Endothelial cell of umbilical vein (primary cell): ENCODE measurements at regions not wholly inside any gene's neighbourhood (a gene's known extent, or its start where the extent isn't known, plus 50 kb on each side); places are given as distances from the start of the nearest gene placed in this dataset.

Source experiments
- EZH2 ChIP-seq: IDR thresholded peaks from 2 replicates; pipeline ENCODE4 v1.6.1; 2012; ENCODE audit warnings: borderline replicate concordance, low read depth, mild to moderate bottlenecking, moderate library complexity, low read length, inconsistent platforms; ENCODE audit not compliant: severe bottlenecking
- GATA2 ChIP-seq: IDR thresholded peaks from 2 replicates; pipeline ENCODE4 v1.7.0; 2011; ENCODE audit warnings: low read depth, mild to moderate bottlenecking, moderate library complexity, mixed read lengths, low read length; ENCODE audit not compliant: insufficient read length, insufficient read depth
- JUN ChIP-seq: IDR thresholded peaks from 2 replicates; pipeline ENCODE4 v1.6.1; 2011; ENCODE audit warnings: borderline replicate concordance, low read depth; ENCODE audit not compliant: insufficient read length, insufficient read depth
- MYC ChIP-seq: IDR thresholded peaks from one replicate; pipeline ENCODE4 v1.6.1; 2011; ENCODE audit warnings: mild to moderate bottlenecking, low read depth, low read length
- POLR2A ChIP-seq: IDR thresholded peaks from 2 replicates; pipeline ENCODE4 v1.6.1; 2012; ENCODE audit warnings: low read depth, mild to moderate bottlenecking, control low read depth, low read length
- POLR2AphosphoS5 ChIP-seq: IDR thresholded peaks from 2 replicates; pipeline ENCODE4 v1.6.1; 2012; ENCODE audit warnings: low read depth, mild to moderate bottlenecking, control low read depth, low read length, moderate library complexity; ENCODE audit not compliant: insufficient read depth
- TF ChIP-seq, protein P1 (sequence below), 2 donors: IDR thresholded peaks; 1 replicate in 1 of 2; 2 replicates in 1 of 2; pipeline ENCODE4 v1.5.1; 2011; ENCODE audit warnings: low read length in 2 of 2, mild to moderate bottlenecking in 2 of 2, moderate library complexity in 2 of 2, control low read depth in 1 of 2, inconsistent platforms in 1 of 2, low read depth in 1 of 2; ENCODE audit not compliant: insufficient read depth in 1 of 2; ENCODE audit errors: extremely low read depth in 1 of 2
- TF ChIP-seq, protein P2 (sequence below): IDR thresholded peaks from 2 replicates; pipeline ENCODE4 v1.6.1; 2011; ENCODE audit not compliant: insufficient read depth, insufficient read length

DNA sequence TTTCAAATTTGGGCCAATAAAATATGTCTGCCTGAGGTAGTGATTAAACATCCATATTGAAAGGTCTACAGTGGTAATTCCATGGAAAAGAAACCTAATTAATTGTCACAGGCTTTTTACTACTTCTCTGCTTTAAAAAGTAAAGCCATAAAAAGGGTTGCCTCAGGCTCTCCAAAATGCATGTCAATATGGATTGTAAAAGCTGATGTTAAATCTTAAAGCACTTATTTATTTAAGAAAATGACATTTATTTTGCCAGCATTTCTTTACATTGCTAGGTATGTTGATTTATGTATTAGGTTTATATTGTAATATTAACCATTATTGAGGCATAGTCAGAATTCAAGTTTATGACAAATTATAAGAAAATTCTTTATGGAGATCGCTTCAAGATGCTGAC is 133.2 kb downstream of the OPN5 start:
- TF ChIP-seq POLR2A (no peak), POLR2AphosphoS5 (no peak), MYC (no peak), GATA2 (no peak), EZH2 (no peak), JUN (no peak)
- TF ChIP-seq, protein P1, sequence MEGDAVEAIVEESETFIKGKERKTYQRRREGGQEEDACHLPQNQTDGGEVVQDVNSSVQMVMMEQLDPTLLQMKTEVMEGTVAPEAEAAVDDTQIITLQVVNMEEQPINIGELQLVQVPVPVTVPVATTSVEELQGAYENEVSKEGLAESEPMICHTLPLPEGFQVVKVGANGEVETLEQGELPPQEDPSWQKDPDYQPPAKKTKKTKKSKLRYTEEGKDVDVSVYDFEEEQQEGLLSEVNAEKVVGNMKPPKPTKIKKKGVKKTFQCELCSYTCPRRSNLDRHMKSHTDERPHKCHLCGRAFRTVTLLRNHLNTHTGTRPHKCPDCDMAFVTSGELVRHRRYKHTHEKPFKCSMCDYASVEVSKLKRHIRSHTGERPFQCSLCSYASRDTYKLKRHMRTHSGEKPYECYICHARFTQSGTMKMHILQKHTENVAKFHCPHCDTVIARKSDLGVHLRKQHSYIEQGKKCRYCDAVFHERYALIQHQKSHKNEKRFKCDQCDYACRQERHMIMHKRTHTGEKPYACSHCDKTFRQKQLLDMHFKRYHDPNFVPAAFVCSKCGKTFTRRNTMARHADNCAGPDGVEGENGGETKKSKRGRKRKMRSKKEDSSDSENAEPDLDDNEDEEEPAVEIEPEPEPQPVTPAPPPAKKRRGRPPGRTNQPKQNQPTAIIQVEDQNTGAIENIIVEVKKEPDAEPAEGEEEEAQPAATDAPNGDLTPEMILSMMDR (IDR thresholded peaks at IDR 0.05; ENCODE audit: extremely low read depth in 1 of 2, insufficient read depth in 1 of 2, low read depth in 1 of 2, low read length in 2 of 2), result no peak
- TF ChIP-seq, protein P2, sequence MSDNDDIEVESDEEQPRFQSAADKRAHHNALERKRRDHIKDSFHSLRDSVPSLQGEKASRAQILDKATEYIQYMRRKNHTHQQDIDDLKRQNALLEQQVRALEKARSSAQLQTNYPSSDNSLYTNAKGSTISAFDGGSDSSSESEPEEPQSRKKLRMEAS, result no peak
